Type B pancreatic cell (in vitro differentiated cells): ENCODE measurements at regions not wholly inside any gene's neighbourhood (a gene's known extent, or its start where the extent isn't known, plus 50 kb on each side); places are given as distances from the start of the nearest gene placed in this dataset. TPM values are rescaled to one million over a fixed set of nuclear protein-coding genes. Genes with fewer than 3 reads are reported as not detected.
A peak's percentile ranks its signal among the peaks of the same experiment; 100 is the strongest.

ENCODE experiments used
- DNase-seq: peaks from one replicate; pipeline ENCODE4 v3.0.0; 2021; ENCODE audit warnings: mixed read lengths; ENCODE audit not compliant: unreplicated experiment; ENCODE audit errors: extremely low spot score
- H3K27ac Mint-ChIP-seq: 2 replicates; pipeline ENCODE4 v1.8.0; 2021; ENCODE audit warnings: mild to moderate bottlenecking, mixed read lengths
- H3K27me3 Mint-ChIP-seq: 2 replicates; pipeline ENCODE4 v1.8.0; 2021; ENCODE audit warnings: mixed read lengths
- H3K36me3 Mint-ChIP-seq: 2 replicates; pipeline ENCODE4 v1.8.0; 2021; ENCODE audit warnings: mixed read lengths
- H3K4me1 Mint-ChIP-seq: one replicate; pipeline ENCODE4 v1.8.0; 2021; ENCODE audit warnings: mixed read lengths; ENCODE audit not compliant: unreplicated experiment
- H3K4me3 Mint-ChIP-seq: 2 replicates; pipeline ENCODE4 v1.8.0; 2021; ENCODE audit warnings: mild to moderate bottlenecking, mixed read lengths
- H3K9me3 Mint-ChIP-seq: 2 replicates; pipeline ENCODE4 v1.8.0; 2021; ENCODE audit warnings: mixed read lengths
- microRNA-seq: library from miRNA; unstranded; fragments of <30 nt; microRNA quantifications from one replicate; pipeline ENCODE4, GENCODE V29; 2020
- TF ChIP-seq, protein P1 (sequence below): fragments of 200-600 bp; sonication (generic); conservative IDR thresholded peaks from 2 replicates; pipeline ENCODE4 v1.5.0; 2021; ENCODE audit warnings: antibody characterized with exemption, mild to moderate bottlenecking

DNA sequence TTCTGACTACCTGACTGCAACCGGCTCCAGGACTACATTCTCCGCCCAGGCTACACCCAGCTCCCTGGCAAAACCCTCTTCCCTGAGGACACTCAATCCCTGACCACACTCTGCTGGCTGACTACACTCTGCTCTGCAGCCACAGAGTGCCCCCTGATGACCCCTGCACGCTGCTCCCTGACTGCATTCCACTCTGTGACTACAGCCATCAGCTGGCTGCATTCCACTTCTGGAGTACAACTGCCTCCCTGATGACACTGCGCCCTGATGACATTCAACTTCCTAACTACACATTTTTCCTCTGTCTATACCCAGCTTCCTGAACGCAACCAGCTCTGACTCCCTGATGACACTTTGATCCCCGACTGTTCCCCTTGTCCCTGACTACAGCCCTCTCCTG lies 71.3 kb upstream of the NRXN1 start:
- peaks cover 8% of the 10 kb centered on the region for H3K4me1 Mint-ChIP-seq
- TF ChIP-seq, protein P1, sequence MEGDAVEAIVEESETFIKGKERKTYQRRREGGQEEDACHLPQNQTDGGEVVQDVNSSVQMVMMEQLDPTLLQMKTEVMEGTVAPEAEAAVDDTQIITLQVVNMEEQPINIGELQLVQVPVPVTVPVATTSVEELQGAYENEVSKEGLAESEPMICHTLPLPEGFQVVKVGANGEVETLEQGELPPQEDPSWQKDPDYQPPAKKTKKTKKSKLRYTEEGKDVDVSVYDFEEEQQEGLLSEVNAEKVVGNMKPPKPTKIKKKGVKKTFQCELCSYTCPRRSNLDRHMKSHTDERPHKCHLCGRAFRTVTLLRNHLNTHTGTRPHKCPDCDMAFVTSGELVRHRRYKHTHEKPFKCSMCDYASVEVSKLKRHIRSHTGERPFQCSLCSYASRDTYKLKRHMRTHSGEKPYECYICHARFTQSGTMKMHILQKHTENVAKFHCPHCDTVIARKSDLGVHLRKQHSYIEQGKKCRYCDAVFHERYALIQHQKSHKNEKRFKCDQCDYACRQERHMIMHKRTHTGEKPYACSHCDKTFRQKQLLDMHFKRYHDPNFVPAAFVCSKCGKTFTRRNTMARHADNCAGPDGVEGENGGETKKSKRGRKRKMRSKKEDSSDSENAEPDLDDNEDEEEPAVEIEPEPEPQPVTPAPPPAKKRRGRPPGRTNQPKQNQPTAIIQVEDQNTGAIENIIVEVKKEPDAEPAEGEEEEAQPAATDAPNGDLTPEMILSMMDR, result no peak
- H3K4me3 Mint-ChIP-seq, result no peak overlapping the region
- H3K27ac Mint-ChIP-seq, result peak overlapping the region; percentile 48
- H3K36me3 Mint-ChIP-seq, result no peaks in the 10 kb centered on the region
- no peaks in the 10 kb centered on the region for H3K27me3 Mint-ChIP-seq
- H3K9me3 Mint-ChIP-seq, result no peaks in the 10 kb centered on the region
- DNase-seq, result peak; percentile 66

DNA sequence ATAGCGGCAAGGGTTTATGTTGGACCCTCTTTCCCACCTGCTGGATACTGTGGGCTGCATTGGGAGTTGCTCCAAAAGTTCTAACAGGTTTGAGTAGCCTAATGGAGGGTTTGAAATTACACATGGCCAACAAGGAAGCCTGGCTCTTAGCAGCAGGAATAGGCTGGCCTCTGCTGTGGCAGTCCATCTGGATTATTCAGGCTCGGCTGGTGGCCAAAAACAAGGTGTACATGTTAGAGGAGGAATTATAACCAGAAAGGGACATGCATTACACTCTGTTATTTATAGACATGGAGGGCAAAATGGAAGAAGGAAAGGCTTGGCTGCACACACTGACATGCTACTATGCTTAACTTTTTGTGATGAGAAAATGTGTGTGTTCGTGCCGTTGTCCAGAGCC lies 61.1 kb upstream of the NRXN1 start:
- no peak for DNase-seq
- Mint-ChIP-seq H3K9me3 (no peaks in the 10 kb centered on the region), H3K36me3 (no peaks in the 10 kb centered on the region), H3K4me3 (no peak overlapping the region), H3K4me1 (no peaks in the 10 kb centered on the region), H3K27me3 (no peaks in the 10 kb centered on the region), H3K27ac (no peak overlapping the region)
- TF ChIP-seq, protein P1, result no peak

DNA sequence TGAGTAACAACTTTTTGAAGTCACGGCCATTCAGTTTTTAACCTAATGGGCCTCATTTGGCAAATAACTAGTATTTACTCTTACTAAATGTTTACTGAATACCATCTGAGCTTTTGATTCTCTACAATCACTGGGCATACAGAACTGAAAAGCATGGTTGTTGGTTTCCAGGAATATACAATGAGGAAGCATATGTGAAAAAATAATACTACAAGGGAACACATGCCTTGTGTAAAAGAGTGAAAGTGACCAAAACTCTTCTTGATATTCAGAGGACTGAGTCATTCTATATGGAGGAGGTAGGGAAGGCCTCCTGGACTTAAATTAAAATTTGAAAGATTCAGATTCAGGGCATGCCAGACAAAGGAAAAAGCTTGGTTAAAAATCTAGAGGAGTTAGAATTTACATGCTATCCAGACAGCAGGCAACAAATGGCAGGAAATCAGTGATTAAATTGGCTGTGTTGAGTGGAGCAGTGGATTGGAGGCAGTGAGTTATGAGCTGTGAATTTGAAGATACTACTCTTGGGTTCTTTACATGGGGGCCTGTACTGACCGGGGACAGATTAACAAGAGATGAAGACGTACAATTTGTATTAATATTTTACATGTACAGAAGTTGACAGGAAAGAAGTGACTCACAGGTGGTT lies 53.6 kb upstream of the NRXN1 start:
- Mint-ChIP-seq H3K27me3 (no peaks in the 10 kb centered on the region), H3K36me3 (no peaks in the 10 kb centered on the region), H3K4me1 (no peaks in the 10 kb centered on the region), H3K9me3 (no peaks in the 10 kb centered on the region), H3K4me3 (no peak overlapping the region), H3K27ac (no peak overlapping the region)
- TF ChIP-seq, protein P1, result no peak
- DNase-seq, result no peak

DNA sequence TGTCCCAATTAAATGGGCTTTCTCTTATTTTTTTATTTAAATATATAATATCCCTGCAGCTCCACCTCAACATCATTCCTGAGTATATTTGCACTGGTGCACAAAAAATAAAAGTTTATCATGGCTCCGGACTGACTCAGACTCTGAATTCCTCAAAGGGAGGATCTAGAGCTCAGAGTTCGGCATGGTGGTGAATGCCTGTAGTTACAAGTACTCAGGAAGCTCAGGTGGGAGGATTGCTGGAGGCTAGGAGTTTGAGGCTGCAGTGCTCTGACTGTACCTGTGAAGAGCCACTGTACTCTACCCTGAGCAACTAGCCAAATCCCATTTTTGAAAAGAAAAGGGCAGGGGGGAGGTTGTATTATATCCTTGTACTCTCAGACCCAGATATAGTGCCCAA lies 52.8 kb upstream of the NRXN1 start:
- no peaks in the 10 kb centered on the region for H3K4me1 Mint-ChIP-seq
- H3K27me3 Mint-ChIP-seq, result no peaks in the 10 kb centered on the region
- no peaks in the 10 kb centered on the region for H3K9me3 Mint-ChIP-seq
- TF ChIP-seq, protein P1, result no peak
- no peak overlapping the region for H3K4me3 Mint-ChIP-seq
- no peak overlapping the region for H3K27ac Mint-ChIP-seq
- no peak for DNase-seq
- no peaks in the 10 kb centered on the region for H3K36me3 Mint-ChIP-seq

Small RNA genes lying in the stretch of these regions (microRNA-seq; reads per million reads assigned to microRNA genes)
- gene MIR4431, result not detected
